ENCODE measurements at regions not wholly inside any gene's neighbourhood (a gene's known extent, or its start where the extent isn't known, plus 50 kb on each side); places are given as distances from the start of the nearest gene placed in this dataset.
"Not testable (repeated sequence)": the region's sequence is repeated elsewhere in the genome, so short reads cannot be mapped to it uniquely, and the experiment has no call there.

DNA sequence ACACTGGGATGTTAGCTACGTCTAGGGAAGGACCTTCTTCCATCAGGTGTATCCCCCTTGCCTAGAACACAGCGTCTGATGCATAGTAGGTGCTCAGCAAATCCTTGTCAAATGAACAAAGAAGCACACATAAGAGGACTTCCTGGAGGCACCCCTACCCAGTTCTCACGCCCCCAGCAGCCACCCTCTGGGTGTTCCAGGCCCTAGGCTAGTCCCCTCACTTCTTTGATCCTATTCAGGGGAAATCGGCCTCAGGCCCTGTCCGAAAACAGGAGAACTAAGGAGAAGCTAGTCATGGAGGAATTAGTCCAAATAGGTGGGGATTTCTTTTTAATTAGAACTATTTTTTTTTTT, 84.7 kb upstream of the SIRPA start:
- no peak for DNase-seq

DNA sequence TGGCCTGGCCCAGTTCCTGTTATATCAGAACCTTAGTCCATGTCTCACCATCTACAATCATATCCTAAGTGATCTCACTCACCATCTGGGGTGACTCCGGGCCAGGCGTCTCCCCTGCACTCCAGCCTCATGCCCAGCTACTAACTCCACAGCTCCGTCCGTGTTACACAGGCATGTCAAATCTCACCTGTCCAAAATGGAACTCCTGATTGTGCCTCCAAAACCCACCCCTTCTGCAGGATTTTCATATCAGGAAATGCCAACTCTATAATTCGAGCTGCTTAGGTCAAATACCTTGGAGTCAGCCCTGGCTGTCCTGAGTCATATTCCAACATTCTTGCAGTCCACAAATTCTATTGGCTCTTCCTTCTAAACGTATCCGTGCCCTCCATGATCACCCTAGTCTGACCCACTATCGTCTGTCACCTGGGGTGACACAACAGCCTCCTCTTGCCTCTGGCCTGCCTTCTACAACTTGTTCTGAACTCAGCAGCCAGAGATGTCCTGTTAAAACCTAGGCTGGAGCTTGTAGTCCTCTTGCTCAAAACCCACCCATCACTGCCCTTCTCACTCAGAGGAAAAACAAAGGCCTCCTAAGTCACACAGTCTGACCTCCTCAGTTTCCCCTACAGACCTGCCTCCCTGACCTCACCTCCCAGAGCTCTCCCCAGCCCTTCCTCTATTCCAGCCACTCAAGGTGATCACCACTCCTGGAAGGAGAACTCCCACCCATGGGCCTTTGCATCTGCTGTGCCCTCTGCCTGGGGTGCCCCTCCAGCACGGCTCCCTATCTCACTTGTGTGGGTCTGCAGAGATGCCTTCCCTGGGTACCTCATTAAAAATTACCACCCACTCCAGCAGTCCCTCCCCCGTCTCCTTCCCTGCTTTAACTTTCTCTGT, 85.3 kb upstream of the SIRPA start:
- no peak for DNase-seq

DNA sequence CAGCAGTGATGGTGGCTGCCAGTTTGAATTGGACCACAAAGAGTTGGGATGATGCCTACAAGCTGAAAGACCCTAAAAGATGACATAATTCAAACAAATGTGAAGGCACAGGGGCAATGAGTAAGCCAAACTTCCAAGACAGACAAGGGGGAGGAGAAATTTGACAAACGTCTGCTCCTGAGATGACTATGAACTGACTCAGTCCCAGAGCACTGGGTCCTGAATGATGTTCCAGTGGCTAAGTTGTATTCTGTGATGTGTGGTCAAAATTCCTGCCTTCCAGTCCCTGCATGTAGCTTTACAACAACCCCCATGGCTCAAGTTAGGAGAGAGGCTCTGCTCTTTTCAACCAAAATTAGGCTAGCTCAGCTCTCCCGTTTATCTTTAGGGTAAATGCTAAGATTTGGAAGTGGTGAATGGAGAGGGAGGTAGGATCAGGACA, 86.1 kb upstream of the SIRPA start:
- no peak for DNase-seq

DNA sequence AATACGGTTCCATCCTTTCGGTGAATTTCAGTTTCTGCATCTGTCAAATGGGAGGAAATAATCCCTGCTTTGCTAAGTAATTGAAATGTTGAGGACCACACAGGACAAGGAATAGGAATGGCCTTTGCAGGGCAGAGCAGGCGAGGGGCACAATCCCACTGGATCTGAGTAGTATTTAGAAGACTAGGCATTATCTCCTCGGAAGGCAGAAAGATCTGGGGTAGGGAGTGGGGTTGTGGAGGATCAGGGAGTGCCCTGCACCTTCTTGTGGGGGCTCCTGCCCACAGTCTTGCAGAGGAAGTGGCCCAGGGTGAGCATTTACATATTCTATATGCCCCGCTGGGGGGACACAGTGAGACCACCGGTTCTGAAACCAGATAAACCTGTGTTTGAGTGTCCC, 87.1 kb upstream of the SIRPA start:
- DNase-seq, result no peak

- DNase-seq, result no peak
These were observed 87.8 kb upstream of the SIRPA start for GRCh38 chr20:1807394-1807793.

GRCh38 chr20:1806456-1806855, 88.8 kb upstream of the SIRPA start:
- no peak for DNase-seq

DNA sequence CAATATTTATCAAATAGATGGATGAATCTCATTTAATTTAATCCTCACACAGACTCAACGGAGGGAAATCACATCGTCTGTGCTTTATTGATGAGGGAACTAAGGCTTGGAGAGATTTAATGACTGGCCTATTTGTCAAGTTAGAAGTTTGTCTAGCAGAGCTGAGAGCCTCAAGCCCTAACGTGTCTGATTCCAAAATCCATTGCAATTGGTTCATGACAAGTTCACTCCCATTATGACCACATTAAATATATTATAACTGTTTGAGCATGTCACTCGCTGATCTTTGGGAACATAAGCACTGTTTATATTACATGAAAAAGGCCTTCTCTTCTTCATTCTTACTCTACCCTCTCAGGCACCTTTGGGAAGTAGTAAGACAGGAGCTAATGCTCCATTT, 89.4 kb upstream of the SIRPA start:
- no peak for DNase-seq

GRCh38 chr20:1805161-1805581, 90.0 kb upstream of the SIRPA start:
- DNase-seq, result no peak

- DNase-seq, result no peak
These were observed 90.7 kb upstream of the SIRPA start for GRCh38 chr20:1804554-1804956.

GRCh38 chr20:1803932-1804501, 91.2 kb upstream of the SIRPA start:
- no peak for DNase-seq

DNA sequence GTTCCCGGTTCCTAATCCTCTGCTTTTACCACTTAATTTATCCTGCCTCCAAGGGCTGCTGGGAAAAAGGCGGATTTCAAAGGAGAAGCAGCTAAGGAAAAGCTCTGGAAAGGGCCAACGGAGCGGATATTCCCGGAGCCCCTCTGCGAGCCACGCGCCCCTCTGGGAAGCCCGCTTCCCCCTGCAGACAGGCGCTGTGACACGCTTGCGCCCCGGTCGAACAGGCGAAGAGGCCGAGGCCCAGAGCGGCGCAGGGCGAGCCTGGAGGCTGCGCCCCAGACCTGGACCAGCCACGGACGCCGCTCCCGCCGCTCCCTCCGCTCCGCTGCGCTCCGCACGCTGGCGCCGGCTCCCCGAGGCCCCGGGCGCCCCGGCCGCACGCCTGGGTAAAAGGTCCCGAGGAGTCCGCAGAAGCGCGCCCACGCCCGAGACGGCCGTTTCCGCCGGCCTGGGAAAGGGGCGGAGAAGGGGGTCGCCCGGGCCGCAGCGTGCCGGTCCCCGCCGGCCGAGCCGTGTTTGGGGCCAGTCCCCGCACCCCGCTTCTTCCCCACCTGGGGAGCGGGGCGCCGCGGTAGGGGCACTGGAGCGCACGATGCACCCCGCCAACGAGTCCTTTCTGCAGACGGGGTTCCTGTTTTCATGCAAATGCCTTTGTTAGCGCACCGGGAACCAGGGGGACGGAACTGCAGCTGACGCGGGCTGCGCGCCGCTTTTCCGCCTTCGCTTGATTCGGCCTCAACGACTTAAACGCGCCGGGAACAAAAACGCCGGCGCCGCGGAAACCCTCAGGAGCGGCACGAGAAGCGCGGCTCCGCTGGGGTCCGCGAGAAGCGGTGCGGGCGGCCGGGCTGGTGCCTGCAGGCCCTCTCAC, 91.9 kb upstream of the SIRPA start:
- peak; percentile 27 for DNase-seq

- DNase-seq, result no peak
These were observed 92.7 kb upstream of the SIRPA start for GRCh38 chr20:1802385-1803060.

DNA sequence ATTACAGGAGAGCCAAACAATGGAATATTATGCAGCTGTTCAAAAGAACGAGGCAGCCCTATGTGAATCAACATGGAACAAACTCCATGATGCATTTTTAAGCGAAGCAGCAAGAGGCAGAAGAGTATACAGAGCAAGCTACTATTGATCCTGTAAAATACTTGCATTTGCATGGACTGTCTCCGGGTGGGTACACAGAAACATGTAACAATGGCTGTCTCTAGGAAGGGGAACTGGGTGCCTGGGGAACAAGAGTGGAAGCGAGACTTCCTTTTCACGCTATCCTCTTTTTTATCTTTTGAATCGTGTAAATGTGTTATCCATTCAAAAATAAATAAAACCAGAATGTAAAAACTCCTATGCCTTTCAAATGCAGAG, 93.3 kb upstream of the SIRPA start:
- no peak for DNase-seq

DNA sequence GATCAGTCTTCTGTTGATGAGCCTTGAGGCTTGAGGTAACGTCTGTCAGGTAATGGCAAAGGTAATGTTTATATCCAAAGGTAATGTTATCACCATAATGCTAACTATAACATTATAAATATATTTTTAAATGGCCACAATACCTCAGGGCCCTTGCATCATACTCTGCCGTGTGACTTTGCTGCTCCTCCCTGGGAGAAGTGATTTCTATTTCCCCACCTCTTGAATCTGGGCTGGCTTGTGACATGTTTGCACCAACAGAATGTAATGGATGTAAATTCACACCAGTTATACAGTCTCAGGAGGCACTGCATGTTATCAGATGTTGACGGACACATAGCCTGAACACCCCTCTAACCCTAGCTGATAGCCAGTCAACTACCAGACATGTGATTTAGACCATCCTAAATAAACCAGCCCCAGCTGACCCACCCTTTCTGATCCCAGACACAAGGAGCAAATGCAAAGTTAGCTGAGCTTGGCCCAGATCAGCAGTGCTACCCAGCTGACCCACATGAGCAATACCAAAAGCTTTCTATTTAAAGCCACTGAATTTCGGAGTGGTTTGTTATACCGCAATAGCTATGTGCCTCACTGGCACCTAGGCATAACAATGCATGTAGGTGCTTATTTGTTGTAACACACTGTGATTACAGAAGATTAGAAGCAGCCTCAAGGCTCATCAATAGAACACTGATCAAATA, 93.8 kb upstream of the SIRPA start:
- DNase-seq, result no peak

- no peak for DNase-seq
These were observed 94.4 kb upstream of the SIRPA start for GRCh38 chr20:1800777-1801176.

DNA sequence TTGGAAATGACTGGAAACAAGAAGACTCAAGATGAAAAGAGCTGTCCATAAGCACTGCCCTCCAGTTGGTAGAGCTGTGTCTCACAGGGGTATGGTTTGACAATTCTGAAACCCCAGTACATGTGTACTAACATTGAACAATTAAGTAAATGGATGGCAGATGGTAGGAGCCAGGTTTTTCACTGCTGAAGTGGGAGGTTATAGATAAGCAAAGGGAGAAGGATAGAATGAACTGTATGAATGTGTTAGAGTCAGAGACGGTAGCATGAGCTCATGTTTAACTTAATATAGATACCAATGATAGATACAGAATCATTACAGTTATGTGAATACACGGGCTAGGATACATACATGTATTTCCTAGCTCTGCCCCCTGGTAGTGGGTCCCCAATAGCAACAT, 95.0 kb upstream of the SIRPA start:
- no peak for DNase-seq

GRCh38 chr20:1799746-1800145, 95.5 kb upstream of the SIRPA start:
- DNase-seq, result not testable (repeated sequence)

GRCh38 chr20:1798982-1799381, 96.2 kb upstream of the SIRPA start:
- DNase-seq, result no peak

DNA sequence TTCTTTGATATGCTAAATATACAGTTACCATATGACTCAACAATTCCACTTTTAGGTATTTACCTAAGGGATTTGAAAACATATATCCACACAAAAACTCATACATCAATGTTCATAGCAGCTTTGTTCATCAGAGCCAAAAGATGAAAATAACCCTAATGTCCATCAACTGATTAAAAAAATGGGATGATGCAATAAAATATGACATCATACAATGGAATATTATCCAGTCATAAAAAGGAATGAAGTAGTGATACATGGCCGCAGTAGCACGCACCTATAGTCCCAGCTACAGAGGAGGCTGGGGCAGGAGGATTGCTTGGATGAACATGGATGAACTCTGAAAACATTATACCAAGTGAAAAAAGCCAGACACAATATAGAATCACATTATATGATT, 101.4 kb upstream of the SIRPA start:
- no peak for DNase-seq

GRCh38 chr20:1792274-1792673, 102.9 kb upstream of the SIRPA start:
- no peak for DNase-seq

GRCh38 chr20:1790386-1790785, 104.8 kb upstream of the SIRPA start:
- no peak for DNase-seq

DNA sequence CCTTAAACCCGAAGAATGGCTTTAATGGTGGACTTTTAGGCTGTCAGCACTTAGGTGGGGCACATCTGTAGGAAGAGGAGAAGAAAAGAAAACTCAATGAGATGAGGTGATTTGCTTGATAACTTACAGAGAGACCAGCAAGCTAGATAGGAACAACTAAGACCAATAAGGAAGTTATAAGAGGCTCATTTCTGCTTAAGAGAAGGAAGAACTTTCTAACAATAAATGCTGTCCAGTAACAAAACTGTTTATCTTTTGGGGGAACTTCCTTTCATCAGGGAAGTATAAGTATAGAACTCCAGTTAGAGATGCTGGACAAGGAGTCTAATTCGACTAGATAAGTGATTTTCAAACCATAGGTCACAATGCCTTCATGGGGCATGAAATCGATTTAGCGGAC, 107.2 kb upstream of the SIRPA start:
- no peak for DNase-seq

GRCh38 chr20:1786486-1786885, 108.7 kb upstream of the SIRPA start:
- DNase-seq, result no peak

Measured in DMS153 (cell line).